ENCODE measurements at regions not wholly inside any gene's neighbourhood (a gene's known extent, or its start where the extent isn't known, plus 50 kb on each side); places are given as distances from the start of the nearest gene placed in this dataset.

- in situ Hi-C loops (cut with HindIII; ENCODE audit: extremely low pct_ligation_motif_present, low pct_unique_long_range_greater_than_20kb) = no loop called here
- ATAC-seq (no peak), DNase-seq (ENCODE audit: low spot score) (no peak), FAIRE-seq (no peak)
- intact Hi-C loops (cut with micrococcal nuclease; ENCODE audit: unreplicated experiment) = no loop called here
- Histone ChIP-seq H2AFZ (ENCODE audit: low read length) (no peak overlapping the region), H3K27ac (ENCODE audit: extremely low read length, insufficient read depth, low read length) (no peak overlapping the region), H3K4me1 (ENCODE audit: insufficient read depth, low read length) (no peaks in the 10 kb centered on the region), H3K4me2 (ENCODE audit: low read depth, low read length) (no peak overlapping the region), H3K9ac (ENCODE audit: insufficient read depth, low read depth, low read length) (no peak overlapping the region), H3K79me2 (ENCODE audit: insufficient read depth, low read length) (no peaks in the 10 kb centered on the region), H3K36me3 (replicated peaks in 1 of 2; ENCODE audit: control insufficient read depth in 1 of 2, insufficient read depth in 2 of 2, low read length in 2 of 2) (no peaks in the 10 kb centered on the region), H3K4me3 (replicated peaks in 1 of 3; ENCODE audit: insufficient read depth in 1 of 3, low read depth in 2 of 3, low read length in 3 of 3) (no peak overlapping the region), H4K20me1 (ENCODE audit: insufficient read depth, low read length) (no peaks in the 10 kb centered on the region), H3K27me3 (ENCODE audit: control insufficient read depth in 1 of 2, insufficient read depth in 2 of 2, low read length in 2 of 2) (no peaks in the 10 kb centered on the region), H3K9me3 (ENCODE audit: low read length) (peaks cover 100% of the 10 kb centered on the region)
- no TSS peak for BruUV-seq (replicated peaks)
- 6% methylated on average over 10 of the region's 10 CpGs for WGBS (ENCODE audit: low lambda C conversion rate)
- ChIA-PET POLR2A (no interaction called here), CTCF (ENCODE audit: low intra/inter-chr PET ratio, low total read pairs) (no interaction called here)
- TF ChIP-seq ZNF660 (CRISPR knock-in tag; IDR thresholded peaks at IDR 0.05; ENCODE audit: borderline replicate concordance, low read depth) (no peak), TSC22D2 (CRISPR knock-in tag; IDR thresholded peaks at IDR 0.05; ENCODE audit: borderline replicate concordance) (no peak), NR2C2 (CRISPR knock-in tag; IDR thresholded peaks at IDR 0.05; ENCODE audit: borderline replicate concordance) (no peak), ZNF652 (CRISPR knock-in tag; IDR thresholded peaks at IDR 0.05; ENCODE audit: borderline replicate concordance, low read depth) (no peak), ZBTB10 (CRISPR knock-in tag; IDR thresholded peaks at IDR 0.05; ENCODE audit: borderline replicate concordance) (no peak), CENPX (CRISPR knock-in tag; IDR thresholded peaks at IDR 0.05) (no peak), HOMEZ (CRISPR knock-in tag; IDR thresholded peaks at IDR 0.05; ENCODE audit: low read depth) (no peak), ZNF644 (CRISPR knock-in tag; IDR thresholded peaks at IDR 0.05; ENCODE audit: low read depth) (no peak), HDAC1 (CRISPR knock-in tag; IDR thresholded peaks at IDR 0.05) (no peak), CERS6 (CRISPR knock-in tag; IDR thresholded peaks at IDR 0.05) (no peak), AKNA (CRISPR knock-in tag; IDR thresholded peaks at IDR 0.05; ENCODE audit: borderline replicate concordance) (no peak), ZNF670 (CRISPR knock-in tag; IDR thresholded peaks at IDR 0.05; ENCODE audit: borderline replicate concordance) (no peak), JDP2 (CRISPR knock-in tag; IDR thresholded peaks at IDR 0.05; ENCODE audit: borderline replicate concordance) (no peak)
Observed at GRCh38 chr10:42304341-42304740, 334.0 kb downstream of the ZNF33B start.
